SH-SY5Y (cell line): ENCODE measurements at regions not wholly inside any gene's neighbourhood (a gene's known extent, or its start where the extent isn't known, plus 50 kb on each side); places are given as distances from the start of the nearest gene placed in this dataset.

Experiments used
- GATA2 ChIP-seq: IDR thresholded peaks from 2 replicates; pipeline ENCODE4 v1.6.1; 2011; ENCODE audit warnings: mild to moderate bottlenecking, low read depth, low read length
- GATA3 ChIP-seq: IDR thresholded peaks from 2 replicates; pipeline ENCODE4 v1.6.1; 2011; ENCODE audit warnings: low read depth, mild to moderate bottlenecking, low read length, moderate library complexity

GRCh38 chr14:41055589-41055988 lies 551.1 kb upstream of the LRFN5 start:
- TF ChIP-seq GATA3 (no peak), GATA2 (no peak)
